ENCODE measurements at regions not wholly inside any gene's neighbourhood (a gene's known extent, or its start where the extent isn't known, plus 50 kb on each side); places are given as distances from the start of the nearest gene placed in this dataset.

GRCh38 chr1:82762829-82763532, 962.2 kb downstream of the ADGRL2 start:
- FAIRE-seq (peak; percentile 45), DNase-seq (ENCODE audit: insufficient read length, low spot score) (no peak)

- DNase-seq (ENCODE audit: insufficient read length, low spot score) (no peak), FAIRE-seq (no peak)
These were observed 958.3 kb downstream of the ADGRL2 start for GRCh38 chr1:82759035-82759434.

DNA sequence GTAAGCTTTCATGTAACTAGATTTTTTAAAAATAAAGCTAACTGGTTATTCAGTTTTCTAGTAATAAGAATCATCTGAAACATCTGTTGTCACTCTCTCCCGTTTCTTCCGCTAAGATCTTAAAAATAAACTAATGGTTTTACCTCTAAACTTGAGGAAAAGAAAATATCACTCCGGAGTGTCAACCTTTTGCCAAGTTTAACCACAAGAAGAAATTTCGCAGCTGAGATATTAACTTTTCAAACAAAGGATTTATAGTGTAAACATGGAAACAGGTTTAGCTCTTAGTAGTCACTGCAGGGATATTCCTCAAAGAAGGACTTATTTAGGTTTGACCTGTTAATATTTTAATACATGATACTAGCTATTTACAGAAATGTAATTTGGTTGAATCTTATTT, 954.9 kb downstream of the ADGRL2 start:
- FAIRE-seq (no peak), DNase-seq (ENCODE audit: insufficient read length, low spot score) (no peak)

GRCh38 chr1:82755191-82755590, 954.5 kb downstream of the ADGRL2 start:
- no peak for DNase-seq (ENCODE audit: insufficient read length, low spot score)
- no peak for FAIRE-seq

DNA sequence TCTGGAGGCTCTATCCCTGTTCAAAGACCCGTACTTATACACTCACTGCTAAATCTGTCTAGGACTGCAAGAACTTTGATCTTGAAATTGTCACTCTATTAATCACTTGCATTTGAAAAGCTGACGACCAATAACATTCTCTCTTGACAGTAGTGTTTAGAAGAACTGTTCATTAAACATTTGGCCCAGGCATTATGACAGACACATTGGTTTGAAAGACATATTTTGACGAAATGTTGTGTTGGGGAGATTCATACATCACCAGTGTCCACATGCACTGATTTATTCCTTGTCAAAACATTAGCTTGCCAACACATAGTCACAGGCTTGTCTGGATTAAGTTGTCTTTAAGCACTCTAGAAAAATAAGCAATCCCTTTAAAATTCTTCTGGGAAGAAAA, 951.3 kb downstream of the ADGRL2 start:
- DNase-seq (ENCODE audit: insufficient read length, low spot score) (no peak), FAIRE-seq (no peak)

- DNase-seq (ENCODE audit: insufficient read length, low spot score) (no peak), FAIRE-seq (no peak)
These were observed 932.9 kb downstream of the ADGRL2 start for GRCh38 chr1:82733645-82734044.

DNA sequence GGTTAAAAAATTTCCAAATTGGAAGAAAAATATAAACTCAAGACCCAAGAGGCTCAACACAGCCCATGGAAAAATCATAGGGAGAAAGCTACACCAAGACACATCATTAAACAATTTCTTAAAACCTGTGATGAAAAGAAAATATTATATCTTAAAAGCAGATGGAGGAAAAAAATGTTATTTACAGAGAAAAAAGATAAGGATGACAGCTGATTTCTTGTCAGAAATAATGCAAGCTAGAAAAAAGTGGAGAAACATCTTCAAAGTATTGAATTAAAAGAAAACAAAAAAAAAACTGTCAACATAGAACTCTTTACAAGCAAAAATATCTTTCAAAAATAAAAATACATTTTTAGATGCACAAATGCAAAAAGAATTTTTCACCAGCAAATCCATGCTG, 930.5 kb downstream of the ADGRL2 start:
- FAIRE-seq (no peak), DNase-seq (ENCODE audit: insufficient read length, low spot score) (no peak)

DNA sequence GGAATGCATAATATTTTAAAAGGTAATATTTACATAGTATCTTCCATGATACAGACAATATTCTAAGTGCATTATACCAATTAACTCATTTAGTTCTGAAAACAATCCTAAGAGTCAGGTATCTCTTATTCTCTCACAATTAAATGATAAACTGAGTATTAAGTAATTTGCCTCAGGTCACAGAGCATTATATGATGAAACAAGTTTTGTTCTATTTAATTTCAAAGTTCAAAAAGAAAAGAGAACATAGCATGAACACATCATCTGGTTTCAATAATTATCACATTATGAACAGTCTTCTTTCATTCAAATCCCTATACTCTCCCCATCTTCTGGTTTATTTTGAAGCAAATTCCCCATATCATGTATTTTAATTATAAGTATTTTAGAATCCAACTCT, 927.5 kb downstream of the ADGRL2 start:
- no peak for DNase-seq (ENCODE audit: insufficient read length, low spot score)
- FAIRE-seq, result no peak

- FAIRE-seq, result no peak
These were observed 923.5 kb downstream of the ADGRL2 start for GRCh38 chr1:82724246-82724645.

DNA sequence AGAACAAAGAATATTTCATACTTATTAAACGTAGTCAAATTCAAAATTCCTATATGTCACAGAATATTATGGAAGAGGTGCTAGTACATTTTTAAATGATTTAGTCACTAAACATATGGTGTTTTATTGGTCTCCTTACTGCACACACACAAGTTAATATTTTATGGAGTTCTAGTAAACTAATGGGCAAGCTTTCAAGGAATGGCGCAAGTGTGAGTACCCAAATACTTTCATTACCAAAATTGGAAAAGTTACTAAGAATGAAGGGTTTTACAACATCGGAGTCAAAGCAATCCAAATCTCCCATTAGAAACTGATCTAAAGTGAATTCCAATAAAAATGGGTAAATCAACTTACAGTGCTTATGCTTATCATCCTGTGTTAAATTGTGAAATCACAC, 921.9 kb downstream of the ADGRL2 start:
- DNase-seq (ENCODE audit: insufficient read length, low spot score) (no peak), FAIRE-seq (no peak)

More at GRCh38 chr1:82724246-82724645, 923.5 kb downstream of the ADGRL2 start:
- DNase-seq (ENCODE audit: insufficient read length, low spot score), result no peak

DNA sequence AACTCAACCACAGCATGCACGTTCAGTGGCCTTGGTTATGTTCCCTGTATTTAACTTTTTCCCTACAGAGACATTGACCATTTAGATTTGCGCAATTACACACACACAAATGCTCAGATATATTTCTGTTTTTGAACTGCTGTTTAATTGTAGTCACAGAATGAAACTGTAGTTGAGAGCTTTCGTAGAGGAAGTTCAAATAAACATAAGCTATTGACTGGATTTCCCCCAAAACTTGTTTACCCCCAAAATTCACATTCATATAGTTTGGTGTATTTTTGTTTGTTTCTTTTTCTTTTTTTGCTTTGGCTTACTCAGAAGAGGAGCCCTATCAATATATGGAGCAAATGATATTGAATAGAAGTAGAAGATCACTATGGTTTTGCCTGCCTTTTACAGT, 921.0 kb downstream of the ADGRL2 start:
- no peak for FAIRE-seq

GRCh38 chr1:82718719-82719419, 918.1 kb downstream of the ADGRL2 start:
- no peak for DNase-seq (ENCODE audit: insufficient read length, low spot score)
- FAIRE-seq, result no peak

More for the DNA sequence above, 921.0 kb downstream of the ADGRL2 start:
- DNase-seq (ENCODE audit: insufficient read length, low spot score), result no peak

DNA sequence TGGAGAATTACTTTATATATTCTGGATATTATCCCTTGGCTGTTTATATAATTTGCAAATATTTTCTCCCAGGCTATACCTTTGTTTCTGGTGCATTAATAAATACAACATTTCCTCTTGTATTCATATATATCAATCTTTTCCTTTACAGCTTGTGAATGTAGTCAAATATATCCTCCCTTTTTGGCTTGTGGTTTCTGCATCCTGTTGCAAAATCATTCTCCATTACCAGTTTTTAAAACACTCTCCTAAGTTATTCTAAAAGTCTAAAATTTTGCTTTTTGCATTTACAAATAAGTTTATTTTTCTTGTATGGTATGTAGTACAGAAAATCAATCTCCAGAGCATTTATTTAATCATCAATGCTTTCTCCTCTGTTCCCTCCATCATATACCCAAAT, 909.4 kb downstream of the ADGRL2 start:
- FAIRE-seq, result no peak
- no peak for DNase-seq (ENCODE audit: insufficient read length, low spot score)

- no peak for FAIRE-seq
- no peak for DNase-seq (ENCODE audit: insufficient read length, low spot score)
These were observed 906.9 kb downstream of the ADGRL2 start for GRCh38 chr1:82707681-82708080.

GRCh38 chr1:82706741-82707140, 906.0 kb downstream of the ADGRL2 start:
- no peak for FAIRE-seq

DNA sequence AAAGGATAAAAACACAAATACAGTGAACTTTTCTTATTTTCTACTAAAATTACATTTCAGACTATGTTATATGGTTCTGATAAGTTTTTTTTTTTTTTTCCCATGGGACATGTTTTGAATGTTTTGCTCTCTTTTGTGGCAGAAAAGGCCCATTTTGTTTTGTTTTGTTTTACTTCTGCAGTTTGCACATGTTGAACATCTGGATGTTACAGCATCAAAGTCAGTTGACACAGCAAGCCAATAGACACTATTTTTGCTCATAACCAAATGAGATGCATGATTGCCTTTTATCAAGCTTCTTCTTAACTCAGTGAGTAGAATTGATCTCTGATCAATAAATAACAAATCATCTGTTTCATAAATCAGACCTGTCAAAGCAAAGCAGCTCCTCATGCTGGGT, 904.2 kb downstream of the ADGRL2 start:
- DNase-seq (ENCODE audit: insufficient read length, low spot score), result no peak

More at GRCh38 chr1:82706741-82707140, 906.0 kb downstream of the ADGRL2 start:
- no peak for DNase-seq (ENCODE audit: insufficient read length, low spot score)

GRCh38 chr1:82704393-82704792, 903.7 kb downstream of the ADGRL2 start:
- DNase-seq (ENCODE audit: insufficient read length, low spot score) (no peak), FAIRE-seq (no peak)

More for the DNA sequence above, 904.2 kb downstream of the ADGRL2 start:
- FAIRE-seq, result no peak

GRCh38 chr1:82703951-82704350, 903.2 kb downstream of the ADGRL2 start:
- DNase-seq (ENCODE audit: insufficient read length, low spot score) (no peak), FAIRE-seq (no peak)

GRCh38 chr1:82700476-82700875, 899.7 kb downstream of the ADGRL2 start:
- FAIRE-seq (no peak), DNase-seq (ENCODE audit: insufficient read length, low spot score) (no peak)

DNA sequence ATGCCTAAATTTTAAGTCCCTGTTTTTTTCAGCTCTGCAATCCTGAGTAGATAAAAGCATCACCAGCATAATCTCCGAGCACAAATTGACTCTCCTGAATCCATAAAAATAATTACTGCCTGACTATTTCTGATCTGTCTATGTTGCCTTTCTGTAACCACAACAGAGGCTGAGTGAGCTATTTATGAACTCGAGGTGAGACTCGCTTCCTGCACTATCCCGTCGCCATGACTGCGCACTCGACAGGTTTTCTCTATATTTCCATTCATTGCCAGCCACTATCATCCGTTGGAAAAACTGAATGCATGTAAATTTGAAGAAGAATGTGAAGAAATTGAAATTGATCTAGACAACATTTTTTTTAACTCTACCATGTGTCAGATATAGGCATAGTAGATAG, 897.2 kb downstream of the ADGRL2 start:
- DNase-seq (ENCODE audit: insufficient read length, low spot score) (no peak), FAIRE-seq (no peak)

DNA sequence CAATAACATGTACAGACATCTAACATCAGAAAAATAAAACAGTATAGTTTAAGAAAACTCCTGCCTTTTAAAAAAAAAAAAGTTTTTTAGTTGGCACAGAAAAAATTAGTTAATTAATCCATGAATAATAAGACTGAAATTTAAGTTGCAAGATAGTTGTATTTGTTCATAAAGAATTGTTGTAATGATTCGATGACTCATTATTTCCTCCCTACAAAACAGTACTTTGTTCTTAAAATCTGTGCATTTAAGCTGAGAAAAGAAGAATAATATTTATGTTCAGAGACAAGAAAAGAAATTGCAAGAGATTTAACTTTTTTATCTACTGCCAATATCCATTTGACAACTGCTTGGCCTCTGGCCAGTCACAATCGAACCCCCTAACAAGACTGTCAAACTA, 894.7 kb downstream of the ADGRL2 start:
- FAIRE-seq (no peak), DNase-seq (ENCODE audit: insufficient read length, low spot score) (no peak)

DNA sequence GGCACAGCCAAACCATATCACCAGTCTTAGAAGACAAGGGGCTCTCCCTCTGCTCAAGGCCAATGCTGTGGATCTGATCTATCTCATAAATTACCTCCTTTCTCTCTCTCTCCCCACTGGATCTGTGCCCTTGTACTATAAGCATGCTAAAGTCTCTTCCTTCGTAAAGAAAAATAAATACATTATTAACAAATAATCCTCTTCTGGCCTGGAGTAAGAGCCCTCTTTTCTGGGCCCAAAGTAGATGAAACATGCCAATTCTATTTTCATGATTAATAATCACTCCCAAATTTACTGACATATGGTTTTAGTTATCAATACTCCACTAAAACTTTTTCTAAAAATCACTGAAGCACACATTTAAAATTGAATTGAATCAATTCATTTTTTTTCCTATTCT, 889.7 kb downstream of the ADGRL2 start:
- no peak for FAIRE-seq
- no peak for DNase-seq (ENCODE audit: insufficient read length, low spot score)

Data from GM19239 (cell line).